HG02798 (cell line): ENCODE measurements at regions not wholly inside any gene's neighbourhood (a gene's known extent, or its start where the extent isn't known, plus 50 kb on each side); places are given as distances from the start of the nearest gene placed in this dataset.

Experiments used
- ATAC-seq: cut with Tn5 transposase; IDR thresholded peaks from one replicate; pipeline ENCODE4 v1.9.1; 2021; ENCODE audit warnings: mild to moderate bottlenecking; ENCODE audit not compliant: unreplicated experiment, poor library complexity

GRCh38 chr20:57870597-57871236, 160.9 kb upstream of the PMEPA1 start:
- no peak for ATAC-seq

GRCh38 chr20:57869951-57870315, 160.1 kb upstream of the PMEPA1 start:
- no peak for ATAC-seq

- no peak for ATAC-seq
Observed at GRCh38 chr20:57869291-57869950, 159.6 kb upstream of the PMEPA1 start.

GRCh38 chr20:57868310-57868709, 158.5 kb upstream of the PMEPA1 start:
- no peak for ATAC-seq

GRCh38 chr20:57867807-57868206, 158.0 kb upstream of the PMEPA1 start:
- no peak for ATAC-seq

- no peak for ATAC-seq
Observed at GRCh38 chr20:57867181-57867803, 157.5 kb upstream of the PMEPA1 start.

GRCh38 chr20:57866250-57867106, 156.7 kb upstream of the PMEPA1 start:
- ATAC-seq, result no peak

GRCh38 chr20:57865266-57865665, 155.5 kb upstream of the PMEPA1 start:
- no peak for ATAC-seq

- no peak for ATAC-seq
Observed at GRCh38 chr20:57860576-57860975, 150.8 kb upstream of the PMEPA1 start.

GRCh38 chr20:57857969-57858368, 148.2 kb upstream of the PMEPA1 start:
- no peak for ATAC-seq

GRCh38 chr20:57857118-57857517, 147.3 kb upstream of the PMEPA1 start:
- no peak for ATAC-seq

GRCh38 chr20:57856658-57857057, 146.8 kb upstream of the PMEPA1 start:
- ATAC-seq, result no peak

GRCh38 chr20:57851796-57852195, 142.0 kb upstream of the PMEPA1 start:
- ATAC-seq, result no peak

GRCh38 chr20:57851025-57851682, 141.3 kb upstream of the PMEPA1 start:
- no peak for ATAC-seq

GRCh38 chr20:57849521-57850215, 139.9 kb upstream of the PMEPA1 start:
- ATAC-seq, result no peak

GRCh38 chr20:57849121-57849520, 139.3 kb upstream of the PMEPA1 start:
- no peak for ATAC-seq

- ATAC-seq, result no peak
Observed at GRCh38 chr20:57848282-57848681, 138.5 kb upstream of the PMEPA1 start.

- ATAC-seq, result no peak
Observed at GRCh38 chr20:57847104-57847503, 137.3 kb upstream of the PMEPA1 start.

- no peak for ATAC-seq
Observed at GRCh38 chr20:57844626-57845596, 135.1 kb upstream of the PMEPA1 start.
